IMR-90 (cell line): ENCODE measurements at regions not wholly inside any gene's neighbourhood (a gene's known extent, or its start where the extent isn't known, plus 50 kb on each side); places are given as distances from the start of the nearest gene placed in this dataset.

Experiments used
- ATAC-seq: fragments of 200-7000 bp; cut with Tn5 transposase; 2 replicates; pipeline ENCODE4 v1.9.1; 2020; ENCODE audit warnings: low read depth, mild to moderate bottlenecking, moderate library complexity
- BruUV-seq: library from RNA; stranded (reverse); fragments of 400-500 nt; replicated peaks from 2 replicates; lab custom pipeline; 2021; lab: Mats Ljungman, UMichigan
- CTCF ChIA-PET: fragments of 300-600 bp; formaldehyde crosslinking; extraction: SDS; loops from one replicate; lab custom pipeline; 2021; ENCODE audit warnings: antibody characterized with exemption; lab: Yijun Ruan, JAX
- POLR2A ChIA-PET: fragments of 300-600 bp; sonication (Branson Sonifier 250); formaldehyde crosslinking; loops from one replicate; lab custom pipeline; 2022; ENCODE audit warnings: antibody characterized with exemption; ENCODE audit not compliant: unreplicated experiment; lab: Charles Lee
- DNase-seq: peaks from one replicate; pipeline ENCODE4 v3.0.0; 2013
- H2AFZ ChIP-seq: replicated peaks from 2 replicates; pipeline ENCODE3; 2013; ENCODE audit warnings: low read length, mild to moderate bottlenecking; ENCODE audit not compliant: poor library complexity
- H2AK5ac ChIP-seq: 2 replicates; pipeline ENCODE4 v1.6.1; 2013; ENCODE audit warnings: low read depth, low read length, inconsistent platforms
- H2AK9ac ChIP-seq: replicated peaks from 2 replicates; pipeline ENCODE3; 2013; ENCODE audit warnings: mild to moderate bottlenecking, low read depth, low read length, moderate library complexity; ENCODE audit not compliant: poor library complexity
- H2BK120ac ChIP-seq: 2 replicates; pipeline ENCODE4 v1.6.1; 2013; ENCODE audit warnings: low read depth, low read length, inconsistent platforms
- H2BK15ac ChIP-seq: 3 replicates; pipeline ENCODE4 v1.6.1; 2013; ENCODE audit warnings: low read depth, low read length, inconsistent platforms
- H2BK20ac ChIP-seq: 2 replicates; pipeline ENCODE4 v1.6.1; 2013; ENCODE audit warnings: low read depth, mild to moderate bottlenecking, inconsistent platforms, low read length, moderate library complexity
- H2BK5ac ChIP-seq: 2 replicates; pipeline ENCODE4 v1.6.1; 2013; ENCODE audit warnings: mild to moderate bottlenecking, low read depth, low read length, inconsistent platforms; ENCODE audit not compliant: poor library complexity, severe bottlenecking
- H3K14ac ChIP-seq: replicated peaks from 2 replicates; pipeline ENCODE4 v1.6.1; 2013; ENCODE audit warnings: low read depth, low read length, inconsistent platforms
- H3K18ac ChIP-seq: 2 replicates; pipeline ENCODE4 v1.6.1; 2013; ENCODE audit warnings: low read depth, low read length, control low read depth
- H3K23ac ChIP-seq: 2 replicates; pipeline ENCODE4 v1.6.1; 2013; ENCODE audit warnings: low read depth, low read length, inconsistent platforms
- H3K27ac ChIP-seq: 2 replicates; pipeline ENCODE4 v1.5.1; 2013; ENCODE audit warnings: mild to moderate bottlenecking, control low read depth, low read length; ENCODE audit not compliant: insufficient read depth
- H3K27me3 ChIP-seq: 2 replicates; pipeline ENCODE4 v1.6.1; 2013; ENCODE audit warnings: low read length; ENCODE audit not compliant: control insufficient read depth, insufficient read depth
- H3K36me3 ChIP-seq: 2 replicates; pipeline ENCODE4 v1.6.1; 2013; ENCODE audit warnings: low read length, mixed read lengths; ENCODE audit not compliant: control insufficient read depth, insufficient read depth
- H3K4ac ChIP-seq: 2 replicates; pipeline ENCODE4 v1.6.1; 2013; ENCODE audit warnings: low read depth, low read length, inconsistent platforms
- H3K4me1 ChIP-seq: 2 replicates; pipeline ENCODE4 v1.6.1; 2013; ENCODE audit warnings: low read length, mixed read lengths; ENCODE audit not compliant: control insufficient read depth, insufficient read depth
- H3K4me2 ChIP-seq: 2 replicates; pipeline ENCODE4 v1.6.1; 2013; ENCODE audit warnings: low read depth, mild to moderate bottlenecking, control low read depth, low read length, moderate library complexity
- H3K4me3 ChIP-seq: 2 replicates; pipeline ENCODE4 v1.5.1; 2013; ENCODE audit warnings: low read depth, mild to moderate bottlenecking, control low read depth, low read length, moderate library complexity; ENCODE audit not compliant: insufficient read depth
- H3K56ac ChIP-seq: 2 replicates; pipeline ENCODE4 v1.6.1; 2013; ENCODE audit warnings: low read length, inconsistent platforms; ENCODE audit not compliant: insufficient read depth; ENCODE audit errors: extremely low read depth
- H3K79me1 ChIP-seq, 2 experiments: 2 replicates each; pipeline ENCODE4 v1.6.1; 2013; ENCODE audit warnings: low read length in 2 of 2, inconsistent platforms in 1 of 2, low read depth in 1 of 2
- H3K9ac ChIP-seq: 2 replicates; pipeline ENCODE4 v1.6.1; 2013; ENCODE audit warnings: low read depth, low read length, control low read depth
- H3K9me1 ChIP-seq: 2 replicates; pipeline ENCODE4 v1.6.1; 2013; ENCODE audit warnings: low read length, inconsistent platforms; ENCODE audit not compliant: insufficient read depth
- H3K9me3 ChIP-seq: 2 replicates; pipeline ENCODE4 v1.6.1; 2013; ENCODE audit warnings: low read length; ENCODE audit not compliant: control insufficient read depth, insufficient read depth
- H4K20me1 ChIP-seq: 2 replicates; pipeline ENCODE4 v1.6.1; 2013; ENCODE audit warnings: low read length, inconsistent platforms; ENCODE audit not compliant: insufficient read depth
- H4K5ac ChIP-seq: 2 replicates; pipeline ENCODE4 v1.6.1; 2013; ENCODE audit warnings: mild to moderate bottlenecking, low read depth, low read length, control low read depth
- H4K8ac ChIP-seq, 2 experiments: 2 replicates each; pipeline ENCODE4 v1.6.1; 2013; ENCODE audit warnings: low read depth in 2 of 2, low read length in 2 of 2, control low read depth in 1 of 2, inconsistent platforms in 1 of 2
- H4K91ac ChIP-seq: 2 replicates; pipeline ENCODE4 v1.6.1; 2013; ENCODE audit warnings: low read depth, low read length, inconsistent platforms; ENCODE audit not compliant: insufficient read depth
- BHLHE40 ChIP-seq: fragments of 150-350 bp; IDR thresholded peaks from 2 replicates; pipeline ENCODE4 v1.6.1; 2016; ENCODE audit warnings: mild to moderate bottlenecking, low read depth, low read length
- CEBPB ChIP-seq: IDR thresholded peaks from 2 replicates; pipeline ENCODE4 v1.6.1; 2012; ENCODE audit warnings: low read depth, low read length, improper control_type of control experiment
- CHD1 ChIP-seq: IDR thresholded peaks from 2 replicates; pipeline ENCODE4 v1.6.1; 2012; ENCODE audit warnings: low read depth, low read length, improper control_type of control experiment
- ELK1 ChIP-seq: fragments of 150-350 bp; IDR thresholded peaks from 2 replicates; pipeline ENCODE4 v1.6.1; 2016; ENCODE audit warnings: low read depth, mild to moderate bottlenecking, low read length, moderate library complexity, borderline replicate concordance
- FOS ChIP-seq: fragments of 150-350 bp; IDR thresholded peaks from 2 replicates; pipeline ENCODE4 v1.6.1; 2016; ENCODE audit warnings: low read depth, low read length
- MAFK ChIP-seq: IDR thresholded peaks from 2 replicates; pipeline ENCODE4 v1.6.1; 2012; ENCODE audit warnings: low read depth, low read length, improper control_type of control experiment
- MAZ ChIP-seq: IDR thresholded peaks from 2 replicates; pipeline ENCODE4 v1.6.1; 2012; ENCODE audit warnings: low read depth, mild to moderate bottlenecking, low read length, improper control_type of control experiment, moderate library complexity, borderline replicate concordance
- MXI1 ChIP-seq: IDR thresholded peaks from 2 replicates; pipeline ENCODE4 v1.6.1; 2012; ENCODE audit warnings: low read depth, mild to moderate bottlenecking, low read length, moderate library complexity, borderline replicate concordance
- NFE2L2 ChIP-seq: fragments of 150-350 bp; IDR thresholded peaks from 2 replicates; pipeline ENCODE4 v1.6.1; 2016; ENCODE audit warnings: low read depth, mild to moderate bottlenecking, low read length
- POLR2A ChIP-seq: IDR thresholded peaks from 2 replicates; pipeline ENCODE4 v1.6.1; 2012; ENCODE audit warnings: mild to moderate bottlenecking, low read depth, low read length
- RAD21 ChIP-seq: IDR thresholded peaks from 2 replicates; pipeline ENCODE4 v1.6.1; 2012; ENCODE audit warnings: low read length, improper control_type of control experiment
- RCOR1 ChIP-seq: IDR thresholded peaks from 2 replicates; pipeline ENCODE4 v1.6.1; 2012; ENCODE audit warnings: mild to moderate bottlenecking, low read length, improper control_type of control experiment; ENCODE audit not compliant: insufficient replicate concordance
- RFX5 ChIP-seq: IDR thresholded peaks from 2 replicates; pipeline ENCODE4 v1.8.0; 2012; ENCODE audit warnings: low read depth, mild to moderate bottlenecking, low read length, moderate library complexity
- SMC3 ChIP-seq: fragments of 150-350 bp; IDR thresholded peaks from 2 replicates; pipeline ENCODE4 v1.6.1; 2016; ENCODE audit warnings: low read depth, mild to moderate bottlenecking, antibody characterized with exemption, low read length, moderate library complexity
- WGBS, 2 experiments: methylation state at CpG; one replicate each; pipeline versions ENCODE4 v1.1.5 to v1.1.7; 2013; ENCODE audit warnings: missing lambda C conversion rate in 2 of 2; ENCODE audit not compliant: insufficient read length in 1 of 2; ENCODE audit errors: extremely low coverage in 2 of 2; 5-methylcytosine and 5-hydroxymethylcytosine counted together
- dilution Hi-C: fragments of 300-500 bp; cut with HindIII; formaldehyde crosslinking; loops from one replicate; pipeline ENCODE4 v1.14.3; 2018; ENCODE audit warnings: low sequenced_read_pairs; ENCODE audit not compliant: unreplicated experiment
- in situ Hi-C: fragments of 300-500 bp; cut with MboI; formaldehyde crosslinking; loops from 3 replicates; pipeline ENCODE4 v1.14.3; 2019; ENCODE audit warnings: low sequenced_read_pairs, inconsistent platforms, mixed read lengths
- intact Hi-C: fragments of 100-400 bp; cut with micrococcal nuclease; formaldehyde crosslinking; loops from 2 replicates; pipeline ENCODE4 v1.10.0; 2022
- TF ChIP-seq, protein P1 (sequence below): conservative IDR thresholded peaks from 2 replicates; pipeline ENCODE4 v1.5.1; 2012; ENCODE audit warnings: mild to moderate bottlenecking, low read depth, low read length, improper control_type of control experiment
- TF ChIP-seq, protein P2 (sequence below): fragments of 150-350 bp; IDR thresholded peaks from 2 replicates; pipeline ENCODE4 v1.6.1; 2017; ENCODE audit warnings: mild to moderate bottlenecking, antibody characterized with exemption, low read length, low read depth

GRCh38 chr7:25562673-25563182, 334.4 kb upstream of the NPVF start:
- H3K36me3 ChIP-seq: no peaks in the 10 kb centered on the region
- no peaks in the 10 kb centered on the region; the same call in 1 of the 2 replicates for H3K27me3 ChIP-seq
- no peak overlapping the region for H3K27ac ChIP-seq
- no peak overlapping the region for H3K56ac ChIP-seq
- H3K23ac ChIP-seq: no peak overlapping the region
- no peaks in the 10 kb centered on the region for H3K4me1 ChIP-seq
- H2AK5ac ChIP-seq: no peak overlapping the region
- no peak overlapping the region for H2AFZ ChIP-seq
- H3K9ac ChIP-seq: no peak overlapping the region
- no TSS peak for BruUV-seq
- no peaks in the 10 kb centered on the region for H3K79me1 ChIP-seq
- H3K4me2 ChIP-seq: no peak overlapping the region
- no peak overlapping the region for H4K91ac ChIP-seq
- no peak overlapping the region for H2BK120ac ChIP-seq
- no peak overlapping the region for H2BK5ac ChIP-seq
- no peak overlapping the region for H3K4me3 ChIP-seq
- DNase-seq (no peak), ATAC-seq (no peak)
- ChIA-PET CTCF (interaction anchor here (0.5 kb wide), 1 partner anchor 1836 kb away, joined by 3 read pairs; no protein-coding TSS in a partner anchor), POLR2A (no interaction called here)
- no peak overlapping the region for H3K18ac ChIP-seq
- no peak overlapping the region for H2BK15ac ChIP-seq
- WGBS, 2 experiments: no CpG with 5 or more reads among the region's 6 CpGs
- H2BK20ac ChIP-seq: no peak overlapping the region
- in situ Hi-C loops (loop anchor here (5.0 kb wide), 2 partner anchors 290 to 305 kb away; no protein-coding TSS in a partner anchor), dilution Hi-C loops (no loop called here), intact Hi-C loops (no loop called here)
- H3K4ac ChIP-seq: no peak overlapping the region
- H3K9me1 ChIP-seq: no peaks in the 10 kb centered on the region
- no peaks in the 10 kb centered on the region for H4K20me1 ChIP-seq
- H4K5ac ChIP-seq: no peak overlapping the region
- no peaks in the 10 kb centered on the region for H3K9me3 ChIP-seq
- TF ChIP-seq MAZ (no peak), MXI1 (no peak), NFE2L2 (no peak), ELK1 (no peak), RFX5 (no peak), MAFK (no peak), CHD1 (no peak), RAD21 (no peak), FOS (no peak), POLR2A (no peak), CEBPB (no peak), RCOR1 (no peak), SMC3 (no peak), BHLHE40 (no peak)
- TF ChIP-seq, protein P1, sequence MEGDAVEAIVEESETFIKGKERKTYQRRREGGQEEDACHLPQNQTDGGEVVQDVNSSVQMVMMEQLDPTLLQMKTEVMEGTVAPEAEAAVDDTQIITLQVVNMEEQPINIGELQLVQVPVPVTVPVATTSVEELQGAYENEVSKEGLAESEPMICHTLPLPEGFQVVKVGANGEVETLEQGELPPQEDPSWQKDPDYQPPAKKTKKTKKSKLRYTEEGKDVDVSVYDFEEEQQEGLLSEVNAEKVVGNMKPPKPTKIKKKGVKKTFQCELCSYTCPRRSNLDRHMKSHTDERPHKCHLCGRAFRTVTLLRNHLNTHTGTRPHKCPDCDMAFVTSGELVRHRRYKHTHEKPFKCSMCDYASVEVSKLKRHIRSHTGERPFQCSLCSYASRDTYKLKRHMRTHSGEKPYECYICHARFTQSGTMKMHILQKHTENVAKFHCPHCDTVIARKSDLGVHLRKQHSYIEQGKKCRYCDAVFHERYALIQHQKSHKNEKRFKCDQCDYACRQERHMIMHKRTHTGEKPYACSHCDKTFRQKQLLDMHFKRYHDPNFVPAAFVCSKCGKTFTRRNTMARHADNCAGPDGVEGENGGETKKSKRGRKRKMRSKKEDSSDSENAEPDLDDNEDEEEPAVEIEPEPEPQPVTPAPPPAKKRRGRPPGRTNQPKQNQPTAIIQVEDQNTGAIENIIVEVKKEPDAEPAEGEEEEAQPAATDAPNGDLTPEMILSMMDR: no peak
- TF ChIP-seq, protein P2, sequence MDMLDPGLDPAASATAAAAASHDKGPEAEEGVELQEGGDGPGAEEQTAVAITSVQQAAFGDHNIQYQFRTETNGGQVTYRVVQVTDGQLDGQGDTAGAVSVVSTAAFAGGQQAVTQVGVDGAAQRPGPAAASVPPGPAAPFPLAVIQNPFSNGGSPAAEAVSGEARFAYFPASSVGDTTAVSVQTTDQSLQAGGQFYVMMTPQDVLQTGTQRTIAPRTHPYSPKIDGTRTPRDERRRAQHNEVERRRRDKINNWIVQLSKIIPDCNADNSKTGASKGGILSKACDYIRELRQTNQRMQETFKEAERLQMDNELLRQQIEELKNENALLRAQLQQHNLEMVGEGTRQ: no peak
- no peak overlapping the region for H3K14ac ChIP-seq
- no peak overlapping the region for H4K8ac ChIP-seq
- no peak overlapping the region for H2AK9ac ChIP-seq
